Keratinocyte (primary cell): ENCODE measurements at regions not wholly inside any gene's neighbourhood (a gene's known extent, or its start where the extent isn't known, plus 50 kb on each side); places are given as distances from the start of the nearest gene placed in this dataset.

Experiments
- DNase-seq: peaks from one replicate; pipeline ENCODE4 v3.0.0-alpha.2; 2011; ENCODE audit warnings: low read depth, missing footprints, low spot score
- FAIRE-seq: peaks from 2 replicates; lab custom pipeline; 2011; peaks lifted over from hg19 to GRCh38; lab: Jason Lieb, UNC
- H2AFZ ChIP-seq: 2 replicates; pipeline ENCODE4 v1.6.0; 2012; ENCODE audit warnings: low read length, control low read depth, inconsistent platforms; ENCODE audit not compliant: control insufficient read depth
- H3K27ac ChIP-seq: 2 replicates; pipeline ENCODE4 v1.5.1; 2011; ENCODE audit warnings: low read length; ENCODE audit not compliant: control insufficient read depth, insufficient read depth
- H3K27me3 ChIP-seq: 3 replicates; pipeline ENCODE4 v1.6.0; 2011; ENCODE audit warnings: low read length; ENCODE audit not compliant: control insufficient read depth, insufficient read depth; ENCODE audit errors: extremely low read depth
- H3K36me3 ChIP-seq, 2 experiments: 2 replicates in 1 of 2; 3 replicates in 1 of 2; pipeline ENCODE4 v1.5.1; 2011; ENCODE audit warnings: low read length in 2 of 2, mild to moderate bottlenecking in 1 of 2; ENCODE audit not compliant: control insufficient read depth in 2 of 2, insufficient read depth in 2 of 2; ENCODE audit errors: extremely low read depth in 1 of 2
- H3K4me1 ChIP-seq: 3 replicates; pipeline ENCODE4 v1.5.1; 2011; ENCODE audit warnings: low read length; ENCODE audit not compliant: control insufficient read depth, insufficient read depth; ENCODE audit errors: extremely low read depth
- H3K4me2 ChIP-seq: 3 replicates; pipeline ENCODE4 v1.6.0; 2011; ENCODE audit warnings: low read depth, low read length; ENCODE audit not compliant: control insufficient read depth, insufficient read depth; ENCODE audit errors: extremely low read depth
- H3K4me3 ChIP-seq, 3 experiments: fragments of 200-600 bp in 1 of 3; sonication (generic) in 1 of 3; 2 replicates in 2 of 3; 3 replicates in 1 of 3; pipeline ENCODE4 v1.5.1; 2011 to 2016; ENCODE audit warnings: low read length in 3 of 3, mild to moderate bottlenecking in 3 of 3, control low read depth in 2 of 3, inconsistent platforms in 1 of 3, low read depth in 1 of 3, mixed read lengths in 1 of 3, mixed run types in 1 of 3, moderate library complexity in 1 of 3; ENCODE audit not compliant: control insufficient read depth in 2 of 3, insufficient read depth in 2 of 3; ENCODE audit errors: extremely low read depth in 1 of 3
- H3K79me2 ChIP-seq: 2 replicates; pipeline ENCODE4 v1.6.0; 2012; ENCODE audit warnings: low read length; ENCODE audit not compliant: control insufficient read depth, insufficient read depth
- H3K9ac ChIP-seq: 3 replicates; pipeline ENCODE4 v1.6.0; 2011; ENCODE audit warnings: low read length; ENCODE audit not compliant: control insufficient read depth, insufficient read depth; ENCODE audit errors: extremely low read depth
- H3K9me1 ChIP-seq: 3 replicates; pipeline ENCODE4 v1.6.0; 2011; ENCODE audit warnings: low read length; ENCODE audit not compliant: control insufficient read depth, insufficient read depth; ENCODE audit errors: extremely low read depth
- H3K9me3 ChIP-seq: 2 replicates; pipeline ENCODE4 v1.5.1; 2012; ENCODE audit warnings: low read depth, low read length; ENCODE audit not compliant: control insufficient read depth
- H4K20me1 ChIP-seq: 3 replicates; pipeline ENCODE4 v1.6.0; 2011; ENCODE audit warnings: low read length; ENCODE audit not compliant: control insufficient read depth, insufficient read depth; ENCODE audit errors: extremely low read depth
- EZH2 ChIP-seq: IDR thresholded peaks from one replicate; pipeline ENCODE4 v1.6.1; 2012; ENCODE audit warnings: inconsistent platforms, mild to moderate bottlenecking, low read length, moderate library complexity
- dilution Hi-C: fragments of 300-500 bp; cut with MboI; formaldehyde crosslinking; loops from one replicate; pipeline ENCODE4 v1.7.0; 2020; ENCODE audit warnings: low sequenced_read_pairs; ENCODE audit not compliant: extremely low pct_ligation_motif_present
- TF ChIP-seq, protein P1 (sequence below), 3 experiments: IDR thresholded peaks in 1 of 3; conservative IDR thresholded peaks in 1 of 3; optimal IDR thresholded peaks in 1 of 3; 2 replicates in 2 of 3; 3 replicates in 1 of 3; pipeline versions ENCODE3 to v1.5.1; 2011; ENCODE audit warnings: low read length in 3 of 3, mild to moderate bottlenecking in 3 of 3, moderate library complexity in 2 of 3, control low read depth in 1 of 3, inconsistent platforms in 1 of 3; ENCODE audit not compliant: insufficient read depth in 2 of 3; ENCODE audit errors: extremely low read depth in 1 of 3

DNA sequence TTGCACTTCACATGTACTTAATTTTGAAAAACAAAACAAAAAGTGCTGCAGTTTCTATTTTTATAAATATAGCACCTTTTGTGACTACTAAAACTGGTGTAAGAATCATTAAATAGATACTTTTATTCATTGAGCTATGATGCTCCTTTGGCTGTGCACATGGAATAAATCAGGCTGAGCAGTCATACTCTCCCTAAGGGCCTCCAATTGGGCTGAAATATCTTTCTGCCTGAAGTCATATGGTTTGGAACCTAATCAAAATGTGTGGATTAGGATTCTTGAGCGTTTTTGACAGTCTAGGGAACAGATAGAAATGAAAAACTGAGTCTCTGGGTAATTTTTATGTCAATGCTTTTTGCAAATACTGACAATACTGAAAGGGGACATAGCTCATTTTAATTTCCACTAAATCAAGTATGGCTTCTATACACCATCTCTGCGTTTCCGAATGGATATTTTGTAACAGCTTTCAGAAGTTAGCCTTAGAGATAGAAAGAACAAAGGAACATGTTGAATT, 392.2 kb upstream of the ROBO1 start:
- H3K4me1 ChIP-seq, result no peaks in the 10 kb centered on the region
- no peak overlapping the region for H2AFZ ChIP-seq
- TF ChIP-seq EZH2, result no peak
- TF ChIP-seq, protein P1, sequence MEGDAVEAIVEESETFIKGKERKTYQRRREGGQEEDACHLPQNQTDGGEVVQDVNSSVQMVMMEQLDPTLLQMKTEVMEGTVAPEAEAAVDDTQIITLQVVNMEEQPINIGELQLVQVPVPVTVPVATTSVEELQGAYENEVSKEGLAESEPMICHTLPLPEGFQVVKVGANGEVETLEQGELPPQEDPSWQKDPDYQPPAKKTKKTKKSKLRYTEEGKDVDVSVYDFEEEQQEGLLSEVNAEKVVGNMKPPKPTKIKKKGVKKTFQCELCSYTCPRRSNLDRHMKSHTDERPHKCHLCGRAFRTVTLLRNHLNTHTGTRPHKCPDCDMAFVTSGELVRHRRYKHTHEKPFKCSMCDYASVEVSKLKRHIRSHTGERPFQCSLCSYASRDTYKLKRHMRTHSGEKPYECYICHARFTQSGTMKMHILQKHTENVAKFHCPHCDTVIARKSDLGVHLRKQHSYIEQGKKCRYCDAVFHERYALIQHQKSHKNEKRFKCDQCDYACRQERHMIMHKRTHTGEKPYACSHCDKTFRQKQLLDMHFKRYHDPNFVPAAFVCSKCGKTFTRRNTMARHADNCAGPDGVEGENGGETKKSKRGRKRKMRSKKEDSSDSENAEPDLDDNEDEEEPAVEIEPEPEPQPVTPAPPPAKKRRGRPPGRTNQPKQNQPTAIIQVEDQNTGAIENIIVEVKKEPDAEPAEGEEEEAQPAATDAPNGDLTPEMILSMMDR (optimal IDR thresholded peaks at IDR 0.05 in 1 of 3, IDR thresholded peaks at IDR 0.05 in 1 of 3, conservative IDR thresholded peaks at IDR 0.05 in 1 of 3; ENCODE audit: extremely low read depth in 1 of 3, insufficient read depth in 2 of 3, low read length in 3 of 3), result no peak
- no peaks in the 10 kb centered on the region for H3K36me3 ChIP-seq
- dilution Hi-C loops, result no loop called here
- no peak overlapping the region for H3K27ac ChIP-seq
- no peak overlapping the region for H3K9ac ChIP-seq
- H3K4me3 ChIP-seq, result no peak overlapping the region
- FAIRE-seq (no peak), DNase-seq (no peak)
- H3K9me1 ChIP-seq, result no peaks in the 10 kb centered on the region
- H3K4me2 ChIP-seq, result no peak overlapping the region
- H3K79me2 ChIP-seq, result no peaks in the 10 kb centered on the region
- H3K27me3 ChIP-seq, result no peaks in the 10 kb centered on the region
- no peaks in the 10 kb centered on the region for H3K9me3 ChIP-seq
- no peaks in the 10 kb centered on the region for H4K20me1 ChIP-seq

DNA sequence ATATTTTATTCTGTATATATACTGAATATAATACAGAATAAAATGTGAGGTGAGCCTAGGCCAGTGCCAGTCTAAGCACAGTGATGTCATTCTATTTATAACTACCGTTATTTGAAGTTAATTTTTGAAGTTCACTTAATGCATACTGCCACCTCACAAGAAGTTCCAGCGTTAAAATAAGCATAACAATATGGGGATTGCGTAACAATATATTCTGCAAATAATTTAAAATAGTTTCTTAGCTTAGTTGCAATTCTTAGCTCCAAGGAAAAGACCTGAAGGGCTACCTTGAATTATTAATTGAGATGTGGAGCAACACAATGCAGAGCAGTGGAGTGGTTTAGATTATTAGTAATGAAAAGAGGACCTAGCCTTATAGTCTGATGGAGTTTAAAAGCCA, 390.5 kb upstream of the ROBO1 start:
- FAIRE-seq (no peak), DNase-seq (no peak)
- TF ChIP-seq, protein P1 (optimal IDR thresholded peaks at IDR 0.05 in 1 of 3, IDR thresholded peaks at IDR 0.05 in 1 of 3, conservative IDR thresholded peaks at IDR 0.05 in 1 of 3; ENCODE audit: extremely low read depth in 1 of 3, insufficient read depth in 2 of 3, low read length in 3 of 3), result no peak
- no peak for TF ChIP-seq EZH2
- Histone ChIP-seq H3K27me3 (no peaks in the 10 kb centered on the region), H3K9me1 (no peaks in the 10 kb centered on the region), H3K9ac (no peak overlapping the region), H3K79me2 (no peaks in the 10 kb centered on the region), H3K27ac (no peak overlapping the region), H3K36me3 (no peaks in the 10 kb centered on the region), H3K4me1 (no peaks in the 10 kb centered on the region), H3K9me3 (no peaks in the 10 kb centered on the region), H2AFZ (no peak overlapping the region), H3K4me3 (no peak overlapping the region), H3K4me2 (no peak overlapping the region), H4K20me1 (no peaks in the 10 kb centered on the region)
- dilution Hi-C loops, result no loop called here
